ENCODE measurements at regions not wholly inside any gene's neighbourhood (a gene's known extent, or its start where the extent isn't known, plus 50 kb on each side); places are given as distances from the start of the nearest gene placed in this dataset.

- no peak overlapping the region for H3K27ac ChIP-seq (ENCODE audit: low read length, poor library complexity, severe bottlenecking)
- no peaks in the 10 kb centered on the region for H3K4me1 ChIP-seq (ENCODE audit: control insufficient read depth, insufficient read depth, low read depth, low read length)
- no peak overlapping the region for H2BK120ac ChIP-seq (ENCODE audit: low read depth, low read length)
- DNase-seq, result no peak
- H2AK5ac ChIP-seq (ENCODE audit: low read length, severe bottlenecking), result no peak overlapping the region
- H2AFZ ChIP-seq (ENCODE audit: low read depth, low read length), result no peak overlapping the region
- no peaks in the 10 kb centered on the region for H3K36me3 ChIP-seq (ENCODE audit: control insufficient read depth in 1 of 2, insufficient read depth in 2 of 2, low read depth in 1 of 2, low read length in 2 of 2)
- H3K14ac ChIP-seq (ENCODE audit: low read length in 2 of 2), result no peak overlapping the region
- no peak overlapping the region for H4K8ac ChIP-seq (ENCODE audit: low read length)
- H3K79me1 ChIP-seq (replicated peaks; ENCODE audit: low read length, poor library complexity, severe bottlenecking), result no peaks in the 10 kb centered on the region
- H2BK12ac ChIP-seq (ENCODE audit: low read length in 2 of 2), result no peak overlapping the region
- H3K23ac ChIP-seq (ENCODE audit: low read length in 2 of 2), result no peak overlapping the region
- H3K27me3 ChIP-seq (ENCODE audit: control insufficient read depth in 1 of 2, insufficient read depth in 1 of 2, low read length in 2 of 2), result no peaks in the 10 kb centered on the region
- H3K9me3 ChIP-seq (ENCODE audit: control insufficient read depth, low read length), result no peaks in the 10 kb centered on the region
- H3K4ac ChIP-seq (ENCODE audit: low read depth in 1 of 2, low read length in 2 of 2), result no peak overlapping the region
- H2BK15ac ChIP-seq (ENCODE audit: low read depth, poor library complexity, severe bottlenecking), result no peak overlapping the region
- no peak overlapping the region for H4K91ac ChIP-seq (ENCODE audit: low read length)
- H3K4me2 ChIP-seq (ENCODE audit: low read length, poor library complexity, severe bottlenecking), result no peak overlapping the region
- WGBS, result 86% methylated on average over 1 of the region's 3 CpGs
- H3K4me3 ChIP-seq (ENCODE audit: insufficient read depth in 1 of 2, low read depth in 1 of 2, low read length in 2 of 2), result no peak overlapping the region
- no peak overlapping the region for H3K9ac ChIP-seq (ENCODE audit: low read length)
- no peak overlapping the region for H2BK5ac ChIP-seq (ENCODE audit: low read depth, low read length, poor library complexity, severe bottlenecking)
- no peak overlapping the region for H3K18ac ChIP-seq (ENCODE audit: low read depth in 1 of 2, low read length in 2 of 2)
Observed at GRCh38 chr18:41576643-41577042, 378.4 kb upstream of the PIK3C3 start.

- no peaks in the 10 kb centered on the region for H3K9me3 ChIP-seq (ENCODE audit: control insufficient read depth, low read length)
- H3K36me3 ChIP-seq (ENCODE audit: control insufficient read depth in 1 of 2, insufficient read depth in 2 of 2, low read depth in 1 of 2, low read length in 2 of 2), result no peaks in the 10 kb centered on the region
- no peak overlapping the region for H3K18ac ChIP-seq (ENCODE audit: low read depth in 1 of 2, low read length in 2 of 2)
- H2BK12ac ChIP-seq (ENCODE audit: low read length in 2 of 2), result no peak overlapping the region
- no peak overlapping the region for H4K91ac ChIP-seq (ENCODE audit: low read length)
- H3K79me1 ChIP-seq (replicated peaks; ENCODE audit: low read length, poor library complexity, severe bottlenecking), result no peaks in the 10 kb centered on the region
- no peaks in the 10 kb centered on the region for H3K4me1 ChIP-seq (ENCODE audit: control insufficient read depth, insufficient read depth, low read depth, low read length)
- H3K14ac ChIP-seq (ENCODE audit: low read length in 2 of 2), result no peak overlapping the region
- no peak overlapping the region for H2BK120ac ChIP-seq (ENCODE audit: low read depth, low read length)
- no peak overlapping the region for H3K4me2 ChIP-seq (ENCODE audit: low read length, poor library complexity, severe bottlenecking)
- no peak overlapping the region for H3K23ac ChIP-seq (ENCODE audit: low read length in 2 of 2)
- H3K4ac ChIP-seq (ENCODE audit: low read depth in 1 of 2, low read length in 2 of 2), result no peak overlapping the region
- H2AK5ac ChIP-seq (ENCODE audit: low read length, severe bottlenecking), result no peak overlapping the region
- H2AFZ ChIP-seq (ENCODE audit: low read depth, low read length), result no peak overlapping the region
- no peak overlapping the region for H4K8ac ChIP-seq (ENCODE audit: low read length)
- no peaks in the 10 kb centered on the region for H3K27me3 ChIP-seq (ENCODE audit: control insufficient read depth in 1 of 2, insufficient read depth in 1 of 2, low read length in 2 of 2)
- no peak for DNase-seq
- no CpG with 5 or more reads among the region's 1 CpG for WGBS
- H2BK15ac ChIP-seq (ENCODE audit: low read depth, poor library complexity, severe bottlenecking), result no peak overlapping the region
- H3K9ac ChIP-seq (ENCODE audit: low read length), result no peak overlapping the region
- H2BK5ac ChIP-seq (ENCODE audit: low read depth, low read length, poor library complexity, severe bottlenecking), result no peak overlapping the region
- no peak overlapping the region for H3K4me3 ChIP-seq (ENCODE audit: insufficient read depth in 1 of 2, low read depth in 1 of 2, low read length in 2 of 2)
- H3K27ac ChIP-seq (ENCODE audit: low read length, poor library complexity, severe bottlenecking), result no peak overlapping the region
Observed at GRCh38 chr18:41569867-41570266, 385.2 kb upstream of the PIK3C3 start.

GRCh38 chr18:41561961-41562360, 393.1 kb upstream of the PIK3C3 start:
- Histone ChIP-seq H2BK12ac (ENCODE audit: low read length in 2 of 2) (no peak overlapping the region), H3K27me3 (ENCODE audit: control insufficient read depth in 1 of 2, insufficient read depth in 1 of 2, low read length in 2 of 2) (no peaks in the 10 kb centered on the region), H3K9ac (ENCODE audit: low read length) (no peak overlapping the region), H3K27ac (ENCODE audit: low read length, poor library complexity, severe bottlenecking) (no peak overlapping the region), H2BK5ac (ENCODE audit: low read depth, low read length, poor library complexity, severe bottlenecking) (no peak overlapping the region), H3K23ac (ENCODE audit: low read length in 2 of 2) (no peak overlapping the region), H3K4me2 (ENCODE audit: low read length, poor library complexity, severe bottlenecking) (no peak overlapping the region), H3K18ac (ENCODE audit: low read depth in 1 of 2, low read length in 2 of 2) (no peak overlapping the region), H2BK15ac (ENCODE audit: low read depth, poor library complexity, severe bottlenecking) (no peak overlapping the region), H2BK120ac (ENCODE audit: low read depth, low read length) (no peak overlapping the region), H3K4me3 (ENCODE audit: insufficient read depth in 1 of 2, low read depth in 1 of 2, low read length in 2 of 2) (no peak overlapping the region), H2AFZ (ENCODE audit: low read depth, low read length) (no peak overlapping the region), H2AK5ac (ENCODE audit: low read length, severe bottlenecking) (no peak overlapping the region), H3K36me3 (ENCODE audit: control insufficient read depth in 1 of 2, insufficient read depth in 2 of 2, low read depth in 1 of 2, low read length in 2 of 2) (no peaks in the 10 kb centered on the region), H3K14ac (ENCODE audit: low read length in 2 of 2) (no peak overlapping the region), H3K9me3 (ENCODE audit: control insufficient read depth, low read length) (no peaks in the 10 kb centered on the region), H4K8ac (ENCODE audit: low read length) (no peak overlapping the region), H3K79me1 (replicated peaks; ENCODE audit: low read length, poor library complexity, severe bottlenecking) (no peaks in the 10 kb centered on the region), H3K4ac (ENCODE audit: low read depth in 1 of 2, low read length in 2 of 2) (no peak overlapping the region), H3K4me1 (ENCODE audit: control insufficient read depth, insufficient read depth, low read depth, low read length) (no peaks in the 10 kb centered on the region), H4K91ac (ENCODE audit: low read length) (no peak overlapping the region)
- 94% methylated on average over 2 of the region's 2 CpGs for WGBS
- DNase-seq, result no peak

- H3K9ac ChIP-seq (ENCODE audit: low read length), result no peak overlapping the region
- WGBS, result no CpG with 5 or more reads among the region's 1 CpG
- H3K9me3 ChIP-seq (ENCODE audit: control insufficient read depth, low read length), result no peaks in the 10 kb centered on the region
- H3K14ac ChIP-seq (ENCODE audit: low read length in 2 of 2), result no peak overlapping the region
- no peak overlapping the region for H3K4me3 ChIP-seq (ENCODE audit: insufficient read depth in 1 of 2, low read depth in 1 of 2, low read length in 2 of 2)
- no peaks in the 10 kb centered on the region for H3K36me3 ChIP-seq (ENCODE audit: control insufficient read depth in 1 of 2, insufficient read depth in 2 of 2, low read depth in 1 of 2, low read length in 2 of 2)
- H4K8ac ChIP-seq (ENCODE audit: low read length), result no peak overlapping the region
- no peak overlapping the region for H3K4me2 ChIP-seq (ENCODE audit: low read length, poor library complexity, severe bottlenecking)
- H3K4me1 ChIP-seq (ENCODE audit: control insufficient read depth, insufficient read depth, low read depth, low read length), result no peaks in the 10 kb centered on the region
- no peak overlapping the region for H4K91ac ChIP-seq (ENCODE audit: low read length)
- H2BK120ac ChIP-seq (ENCODE audit: low read depth, low read length), result no peak overlapping the region
- H3K79me1 ChIP-seq (replicated peaks; ENCODE audit: low read length, poor library complexity, severe bottlenecking), result no peaks in the 10 kb centered on the region
- no peak overlapping the region for H2BK5ac ChIP-seq (ENCODE audit: low read depth, low read length, poor library complexity, severe bottlenecking)
- H3K23ac ChIP-seq (ENCODE audit: low read length in 2 of 2), result no peak overlapping the region
- no peak overlapping the region for H2AK5ac ChIP-seq (ENCODE audit: low read length, severe bottlenecking)
- H2BK12ac ChIP-seq (ENCODE audit: low read length in 2 of 2), result no peak overlapping the region
- H3K27ac ChIP-seq (ENCODE audit: low read length, poor library complexity, severe bottlenecking), result no peak overlapping the region
- DNase-seq, result no peak
- H2AFZ ChIP-seq (ENCODE audit: low read depth, low read length), result no peak overlapping the region
- no peak overlapping the region for H3K18ac ChIP-seq (ENCODE audit: low read depth in 1 of 2, low read length in 2 of 2)
- H3K27me3 ChIP-seq (ENCODE audit: control insufficient read depth in 1 of 2, insufficient read depth in 1 of 2, low read length in 2 of 2), result no peaks in the 10 kb centered on the region
- no peak overlapping the region for H2BK15ac ChIP-seq (ENCODE audit: low read depth, poor library complexity, severe bottlenecking)
- H3K4ac ChIP-seq (ENCODE audit: low read depth in 1 of 2, low read length in 2 of 2), result no peak overlapping the region
Observed at GRCh38 chr18:41558715-41559114, 396.3 kb upstream of the PIK3C3 start.
